Lower lobe of right lung (tissue), 2 donors: ENCODE measurements at regions not wholly inside any gene's neighbourhood (a gene's known extent, or its start where the extent isn't known, plus 50 kb on each side); places are given as distances from the start of the nearest gene placed in this dataset.

Source experiments
- ATAC-seq, 2 donors: fragments of 200-7000 bp; cut with Tn5 transposase; one replicate each; pipeline ENCODE4 v1.9.1; 2020 to 2022; ENCODE audit warnings: mild to moderate bottlenecking in 2 of 2, moderate library complexity in 2 of 2
- DNase-seq: peaks from one replicate; pipeline ENCODE4 v3.0.0-alpha.2; 2020
- H3K27ac ChIP-seq: fragments of 200-600 bp; one replicate; pipeline ENCODE4 v1.8.0; 2022
- H3K27me3 ChIP-seq: fragments of 200-600 bp; one replicate; pipeline ENCODE4 v1.8.0; 2022; ENCODE audit warnings: low read depth
- H3K36me3 ChIP-seq: fragments of 200-600 bp; one replicate; pipeline ENCODE4 v1.8.0; 2022; ENCODE audit warnings: mild to moderate bottlenecking
- H3K4me1 ChIP-seq: fragments of 200-600 bp; one replicate; pipeline ENCODE4 v1.8.0; 2022
- H3K4me3 ChIP-seq: fragments of 200-600 bp; one replicate; pipeline ENCODE4 v1.8.0; 2022; ENCODE audit warnings: mild to moderate bottlenecking
- H3K9me3 ChIP-seq: fragments of 200-600 bp; one replicate; pipeline ENCODE4 v1.8.0; 2022
- CTCF ChIP-seq: fragments of 200-600 bp; IDR thresholded peaks from one replicate; pipeline ENCODE4 v1.8.0; 2022; ENCODE audit warnings: antibody characterized with exemption, mild to moderate bottlenecking
- intact Hi-C: fragments of 100-400 bp; cut with DNase I; formaldehyde crosslinking; loops from one replicate; pipeline ENCODE4 v1.11.0; 2022
- donor health status: DM: no; HTN: yes; CAD: no; lungs with severe emphysema.

- H3K4me1 ChIP-seq, result no peaks in the 10 kb centered on the region
- H3K36me3 ChIP-seq, result no peaks in the 10 kb centered on the region
- no peak for TF ChIP-seq CTCF
- intact Hi-C loops, result no loop called here
- no peaks in the 10 kb centered on the region for H3K27me3 ChIP-seq
- ATAC-seq (no peak), DNase-seq (no peak)
- H3K9me3 ChIP-seq, result no peaks in the 10 kb centered on the region
- H3K4me3 ChIP-seq, result no peak overlapping the region
- no peak overlapping the region for H3K27ac ChIP-seq
These were observed 354.8 kb upstream of the C2CD4B start for GRCh38 chr15:62519900-62520299.

DNA sequence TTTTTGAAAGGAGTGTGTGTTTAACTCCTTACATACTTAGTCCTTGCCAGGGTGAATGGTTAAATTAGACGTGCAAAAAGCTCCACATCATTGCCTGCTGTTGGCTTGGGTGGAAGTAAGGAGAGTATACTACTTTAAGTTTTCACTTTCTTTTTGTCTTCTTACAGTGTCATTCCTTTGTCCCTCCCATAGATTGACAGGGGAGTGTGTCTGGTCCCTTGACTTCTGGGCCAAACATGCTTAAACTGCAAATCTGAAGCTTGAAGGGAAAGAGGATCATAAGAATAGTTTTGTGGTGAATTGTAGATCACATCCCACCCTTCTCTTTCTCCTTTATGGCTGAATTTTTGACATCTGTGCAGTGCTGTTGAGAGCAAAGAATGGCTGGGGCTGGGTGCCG, 355.8 kb upstream of the C2CD4B start:
- TF ChIP-seq CTCF, result no peak
- no peaks in the 10 kb centered on the region for H3K36me3 ChIP-seq
- H3K4me3 ChIP-seq, result no peak overlapping the region
- ATAC-seq, result no peak
- DNase-seq, result no peak
- H3K9me3 ChIP-seq, result no peaks in the 10 kb centered on the region
- no peaks in the 10 kb centered on the region for H3K27me3 ChIP-seq
- intact Hi-C loops, result no loop called here
- no peaks in the 10 kb centered on the region for H3K4me1 ChIP-seq
- H3K27ac ChIP-seq, result no peak overlapping the region

DNA sequence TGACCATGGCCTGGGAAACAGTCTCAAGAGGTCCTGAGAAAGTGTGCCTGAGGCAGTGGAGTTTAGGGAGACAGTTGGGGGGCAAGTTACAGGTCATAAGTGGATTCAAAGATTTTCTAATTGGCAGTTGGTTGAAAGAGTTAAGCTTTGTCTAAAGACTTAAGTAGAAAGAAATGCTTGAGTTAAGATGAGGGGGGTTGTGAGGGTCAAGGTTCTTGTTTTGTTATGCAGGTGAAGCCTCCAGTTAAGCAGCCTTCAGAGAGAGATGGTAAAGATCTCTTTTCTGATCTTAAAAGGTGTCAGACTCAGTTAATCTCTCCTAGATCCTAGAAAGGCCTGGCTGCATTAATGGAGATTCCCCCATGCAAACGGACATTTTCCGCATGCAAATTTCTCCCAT, 356.3 kb upstream of the C2CD4B start:
- no peak for TF ChIP-seq CTCF
- intact Hi-C loops, result no loop called here
- no peak for ATAC-seq

GRCh38 chr15:62524848-62525247, 359.8 kb upstream of the C2CD4B start:
- Histone ChIP-seq H3K4me1 (no peaks in the 10 kb centered on the region), H3K36me3 (no peaks in the 10 kb centered on the region), H3K27ac (no peak overlapping the region), H3K9me3 (no peaks in the 10 kb centered on the region), H3K27me3 (no peaks in the 10 kb centered on the region), H3K4me3 (no peak overlapping the region)
- intact Hi-C loops, result no loop called here
- ATAC-seq (no peak), DNase-seq (no peak)
- TF ChIP-seq CTCF, result no peak

More for the DNA sequence above, 356.3 kb upstream of the C2CD4B start:
- H3K36me3 ChIP-seq, result no peaks in the 10 kb centered on the region
- DNase-seq, result no peak
- H3K9me3 ChIP-seq, result no peaks in the 10 kb centered on the region
- H3K4me1 ChIP-seq, result no peaks in the 10 kb centered on the region
- H3K27ac ChIP-seq, result no peak overlapping the region
- H3K4me3 ChIP-seq, result no peak overlapping the region
- H3K27me3 ChIP-seq, result no peaks in the 10 kb centered on the region

DNA sequence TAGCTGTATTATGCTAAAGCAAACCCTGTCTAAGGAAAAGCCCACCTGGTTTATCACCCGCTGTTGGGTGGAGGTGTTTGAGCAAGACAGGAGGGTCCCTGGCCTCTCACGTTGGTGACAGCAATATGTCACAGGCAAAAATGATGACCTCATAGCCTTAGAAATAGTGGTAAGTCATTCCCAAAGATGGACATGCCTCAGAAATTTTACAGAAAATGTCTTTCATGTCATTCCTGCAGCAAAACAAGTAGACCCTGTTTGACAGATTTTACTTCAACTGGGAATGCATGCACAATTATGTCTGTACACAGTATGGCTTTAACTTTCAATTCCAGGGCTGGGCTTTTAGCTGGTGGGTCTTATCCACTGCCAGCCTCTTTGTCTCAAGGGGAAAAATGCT, 362.3 kb upstream of the C2CD4B start:
- no peak for DNase-seq
- no peak for ATAC-seq
- no peaks in the 10 kb centered on the region for H3K27me3 ChIP-seq
- no peaks in the 10 kb centered on the region for H3K9me3 ChIP-seq
- TF ChIP-seq CTCF, result no peak
- no peak overlapping the region for H3K27ac ChIP-seq
- intact Hi-C loops, result no loop called here
- H3K4me1 ChIP-seq, result no peaks in the 10 kb centered on the region
- H3K4me3 ChIP-seq, result no peak overlapping the region
- no peaks in the 10 kb centered on the region for H3K36me3 ChIP-seq

- TF ChIP-seq CTCF, result no peak
- intact Hi-C loops, result no loop called here
- no peak for ATAC-seq
- DNase-seq, result no peak
- H3K9me3 ChIP-seq, result no peaks in the 10 kb centered on the region
- no peaks in the 10 kb centered on the region for H3K4me1 ChIP-seq
- no peak overlapping the region for H3K27ac ChIP-seq
- H3K27me3 ChIP-seq, result no peaks in the 10 kb centered on the region
- no peak overlapping the region for H3K4me3 ChIP-seq
- H3K36me3 ChIP-seq, result no peaks in the 10 kb centered on the region
These were observed 363.4 kb upstream of the C2CD4B start for GRCh38 chr15:62528505-62528904.
